ENCODE measurements at regions not wholly inside any gene's neighbourhood (a gene's known extent, or its start where the extent isn't known, plus 50 kb on each side); places are given as distances from the start of the nearest gene placed in this dataset.

GRCh38 chr16:5781436-5781835, 683.8 kb upstream of the EEF2KMT start:
- TF ChIP-seq CTCF (IDR thresholded peaks at IDR 0.05) (no peak), POLR2AphosphoS5 (IDR thresholded peaks at IDR 0.05) (no peak), POLR2A (IDR thresholded peaks at IDR 0.05) (no peak)
